ENCODE measurements at regions not wholly inside any gene's neighbourhood (a gene's known extent, or its start where the extent isn't known, plus 50 kb on each side); places are given as distances from the start of the nearest gene placed in this dataset.

GRCh38 chr15:94847325-94847724 is 616.0 kb downstream of the MCTP2 start:
- no peak for TF ChIP-seq CTCF (IDR thresholded peaks at IDR 0.05; ENCODE audit: low read depth, low read length, poor library complexity, severe bottlenecking)
- TF ChIP-seq EZH2phosphoT487 (IDR thresholded peaks at IDR 0.05; ENCODE audit: borderline replicate concordance, low read length) = no peak

Measured in DOHH2 (cell line).